ENCODE measurements at regions not wholly inside any gene's neighbourhood (a gene's known extent, or its start where the extent isn't known, plus 50 kb on each side); places are given as distances from the start of the nearest gene placed in this dataset.

GRCh38 chr13:111637365-111637764 lies 316.9 kb downstream of the TEX29 start:
- intact Hi-C loops (cut with micrococcal nuclease), result no loop called here

- intact Hi-C loops (cut with micrococcal nuclease), result no loop called here
Measured at GRCh38 chr13:111638233-111638632, 317.8 kb downstream of the TEX29 start.

GRCh38 chr13:111639196-111639705 lies 318.8 kb downstream of the TEX29 start:
- intact Hi-C loops (cut with micrococcal nuclease), result no loop called here

GRCh38 chr13:111640006-111640405 lies 319.6 kb downstream of the TEX29 start:
- intact Hi-C loops (cut with micrococcal nuclease), result no loop called here

GRCh38 chr13:111640476-111640875 lies 320.0 kb downstream of the TEX29 start:
- intact Hi-C loops (cut with micrococcal nuclease), result no loop called here

GRCh38 chr13:111642156-111642767 lies 321.8 kb downstream of the TEX29 start:
- intact Hi-C loops (cut with micrococcal nuclease), result no loop called here

GRCh38 chr13:111644750-111645149 lies 324.3 kb downstream of the TEX29 start:
- intact Hi-C loops (cut with micrococcal nuclease), result no loop called here

GRCh38 chr13:111645198-111645597 lies 324.8 kb downstream of the TEX29 start:
- intact Hi-C loops (cut with micrococcal nuclease), result no loop called here

GRCh38 chr13:111645598-111646455 lies 325.4 kb downstream of the TEX29 start:
- intact Hi-C loops (cut with micrococcal nuclease), result no loop called here

- intact Hi-C loops (cut with micrococcal nuclease), result no loop called here
Measured at GRCh38 chr13:111646456-111646855, 326.0 kb downstream of the TEX29 start.

- intact Hi-C loops (cut with micrococcal nuclease), result no loop called here
Measured at GRCh38 chr13:111648885-111649284, 328.4 kb downstream of the TEX29 start.

- intact Hi-C loops (cut with micrococcal nuclease), result no loop called here
Measured at GRCh38 chr13:111650626-111651025, 330.2 kb downstream of the TEX29 start.

GRCh38 chr13:111652676-111653075 lies 332.2 kb downstream of the TEX29 start:
- intact Hi-C loops (cut with micrococcal nuclease), result no loop called here

- intact Hi-C loops (cut with micrococcal nuclease), result no loop called here
Measured at GRCh38 chr13:111654531-111654930, 334.1 kb downstream of the TEX29 start.

- intact Hi-C loops (cut with micrococcal nuclease), result no loop called here
Measured at GRCh38 chr13:111656439-111656838, 336.0 kb downstream of the TEX29 start.

- intact Hi-C loops (cut with micrococcal nuclease), result no loop called here
Measured at GRCh38 chr13:111657013-111657412, 336.6 kb downstream of the TEX29 start.

GRCh38 chr13:111658145-111659100 lies 338.0 kb downstream of the TEX29 start:
- intact Hi-C loops (cut with micrococcal nuclease), result no loop called here

GRCh38 chr13:111659219-111659775 lies 338.9 kb downstream of the TEX29 start:
- intact Hi-C loops (cut with micrococcal nuclease), result no loop called here

- intact Hi-C loops (cut with micrococcal nuclease), result no loop called here
Measured at GRCh38 chr13:111659842-111660241, 339.4 kb downstream of the TEX29 start.

- intact Hi-C loops (cut with micrococcal nuclease), result no loop called here
Measured at GRCh38 chr13:111661052-111661451, 340.6 kb downstream of the TEX29 start.

GRCh38 chr13:111661776-111662175 lies 341.3 kb downstream of the TEX29 start:
- intact Hi-C loops (cut with micrococcal nuclease), result no loop called here
